Breast epithelium (tissue), 4 donors: ENCODE measurements at regions not wholly inside any gene's neighbourhood (a gene's known extent, or its start where the extent isn't known, plus 50 kb on each side); places are given as distances from the start of the nearest gene placed in this dataset.

Experiments used
- DNase-seq, 2 donors: peaks; one replicate each; pipeline ENCODE4 v3.0.0-alpha.2; 2019; ENCODE audit warnings: low spot score in 2 of 2
- H3K27ac ChIP-seq, 2 donors: fragments of 200-600 bp; sonication (generic) in 1 of 2; one replicate each; pipeline ENCODE4 v1.5.1; 2016 to 2019; ENCODE audit warnings: mild to moderate bottlenecking in 1 of 2
- H3K27me3 ChIP-seq, 2 donors: fragments of 200-600 bp; sonication (generic) in 1 of 2; one replicate each; pipeline versions ENCODE4 v1.5.1 to v1.6.0; 2017 to 2019; ENCODE audit warnings: control low read depth in 1 of 2, mild to moderate bottlenecking in 1 of 2
- H3K36me3 ChIP-seq: fragments of 200-600 bp; one replicate; pipeline ENCODE4 v1.5.1; 2019
- H3K4me1 ChIP-seq, 2 donors: fragments of 200-600 bp; sonication (generic); one replicate each; pipeline ENCODE4 v1.5.1; 2016 to 2019; ENCODE audit warnings: control low read depth in 1 of 2
- H3K4me3 ChIP-seq, 3 donors: fragments of 200-600 bp; sonication (generic); 1 replicate in 2 of 3; 2 replicates in 1 of 3; pipeline ENCODE4 v1.5.1; 2016 to 2019; ENCODE audit warnings: mild to moderate bottlenecking in 3 of 3, moderate library complexity in 2 of 3
- H3K9me3 ChIP-seq, 2 donors: fragments of 200-600 bp; sonication (generic) in 1 of 2; one replicate each; pipeline ENCODE4 v1.5.1; 2016 to 2019; ENCODE audit warnings: control low read depth in 1 of 2
- POLR2A ChIP-seq: fragments of 450-650 bp; IDR thresholded peaks from one replicate; pipeline ENCODE4 v1.6.1; 2016; ENCODE audit warnings: antibody characterized with exemption, mild to moderate bottlenecking, moderate library complexity
- POLR2AphosphoS5 ChIP-seq, 3 donors: sonication (generic); formaldehyde crosslinking; IDR thresholded peaks; one replicate each; pipeline ENCODE4 v1.6.1; 2017; ENCODE audit warnings: antibody characterized with exemption in 3 of 3
- intact Hi-C: fragments of 100-400 bp; cut with DNase I; formaldehyde crosslinking; loops from one replicate; pipeline ENCODE4 v1.15.1; 2023; ENCODE audit warnings: low total_unique reads
- TF ChIP-seq, protein P1 (sequence below), 3 donors: fragments of 450-650 bp; IDR thresholded peaks; one replicate each; pipeline ENCODE4 v1.5.1; 2016 to 2017; ENCODE audit warnings: antibody characterized with exemption in 3 of 3, mild to moderate bottlenecking in 3 of 3, moderate library complexity in 3 of 3

DNA sequence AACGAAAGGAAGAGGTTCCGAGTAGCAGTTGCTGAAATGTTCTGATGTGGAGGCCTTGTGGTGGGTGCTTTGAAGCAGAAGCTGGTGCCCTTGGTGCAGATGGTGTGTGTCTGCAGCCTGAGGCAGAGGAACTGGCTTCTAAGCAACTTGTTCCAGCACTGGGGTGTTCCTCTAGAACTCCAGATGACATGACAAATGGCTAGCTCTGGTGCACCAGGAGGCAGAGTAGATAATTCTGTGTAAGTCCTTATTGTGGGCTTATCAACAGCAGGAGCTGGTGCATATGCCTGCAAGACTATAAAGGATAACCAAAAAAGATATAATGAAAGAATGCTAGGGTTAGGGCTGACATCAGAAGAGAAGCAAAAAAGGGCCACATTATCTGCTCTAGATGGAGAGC, 76.5 kb downstream of the ARL5B start:
- Histone ChIP-seq H3K27me3 (no peaks in the 10 kb centered on the region), H3K36me3 (no peaks in the 10 kb centered on the region), H3K4me1 (no peaks in the 10 kb centered on the region), H3K27ac (no peak overlapping the region), H3K9me3 (no peaks in the 10 kb centered on the region), H3K4me3 (no peak overlapping the region)
- DNase-seq = no peak
- TF ChIP-seq POLR2A (no peak), POLR2AphosphoS5 (IDR thresholded peaks at IDR 0.05) (no peak)
- TF ChIP-seq, protein P1, sequence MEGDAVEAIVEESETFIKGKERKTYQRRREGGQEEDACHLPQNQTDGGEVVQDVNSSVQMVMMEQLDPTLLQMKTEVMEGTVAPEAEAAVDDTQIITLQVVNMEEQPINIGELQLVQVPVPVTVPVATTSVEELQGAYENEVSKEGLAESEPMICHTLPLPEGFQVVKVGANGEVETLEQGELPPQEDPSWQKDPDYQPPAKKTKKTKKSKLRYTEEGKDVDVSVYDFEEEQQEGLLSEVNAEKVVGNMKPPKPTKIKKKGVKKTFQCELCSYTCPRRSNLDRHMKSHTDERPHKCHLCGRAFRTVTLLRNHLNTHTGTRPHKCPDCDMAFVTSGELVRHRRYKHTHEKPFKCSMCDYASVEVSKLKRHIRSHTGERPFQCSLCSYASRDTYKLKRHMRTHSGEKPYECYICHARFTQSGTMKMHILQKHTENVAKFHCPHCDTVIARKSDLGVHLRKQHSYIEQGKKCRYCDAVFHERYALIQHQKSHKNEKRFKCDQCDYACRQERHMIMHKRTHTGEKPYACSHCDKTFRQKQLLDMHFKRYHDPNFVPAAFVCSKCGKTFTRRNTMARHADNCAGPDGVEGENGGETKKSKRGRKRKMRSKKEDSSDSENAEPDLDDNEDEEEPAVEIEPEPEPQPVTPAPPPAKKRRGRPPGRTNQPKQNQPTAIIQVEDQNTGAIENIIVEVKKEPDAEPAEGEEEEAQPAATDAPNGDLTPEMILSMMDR (IDR thresholded peaks at IDR 0.05) = no peak
- intact Hi-C loops = no loop called here

DNA sequence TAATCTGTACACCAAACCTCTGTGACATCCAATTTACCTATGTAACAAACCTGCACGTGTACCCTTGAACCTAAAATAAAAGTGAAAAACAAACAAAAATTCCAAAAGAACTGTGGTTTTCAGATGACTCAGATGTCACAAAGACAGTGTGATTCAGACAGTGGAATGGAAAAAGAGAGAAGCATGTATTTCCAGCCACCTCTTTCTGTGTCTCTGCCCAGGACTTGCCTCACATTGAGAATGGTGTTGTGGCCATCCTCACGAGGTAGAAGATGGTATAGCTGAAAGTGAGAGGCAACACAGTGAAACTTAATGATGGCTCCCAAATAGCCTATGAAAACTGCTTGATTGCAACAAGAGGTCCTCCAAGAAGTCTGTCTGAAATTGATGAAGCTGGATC, 78.0 kb downstream of the ARL5B start:
- no peak for DNase-seq
- TF ChIP-seq POLR2AphosphoS5 (IDR thresholded peaks at IDR 0.05) = no peak
- TF ChIP-seq, protein P1 (IDR thresholded peaks at IDR 0.05) = no peak
- TF ChIP-seq POLR2A = no peak
- H3K4me3 ChIP-seq = no peak overlapping the region
- H3K9me3 ChIP-seq = no peaks in the 10 kb centered on the region
- intact Hi-C loops = no loop called here
- H3K27me3 ChIP-seq = no peaks in the 10 kb centered on the region
- no peaks in the 10 kb centered on the region for H3K4me1 ChIP-seq
- no peak overlapping the region for H3K27ac ChIP-seq
- H3K36me3 ChIP-seq = no peaks in the 10 kb centered on the region

- Histone ChIP-seq H3K36me3 (no peaks in the 10 kb centered on the region), H3K9me3 (no peaks in the 10 kb centered on the region), H3K4me3 (no peak overlapping the region), H3K27me3 (no peaks in the 10 kb centered on the region), H3K4me1 (no peaks in the 10 kb centered on the region), H3K27ac (no peak overlapping the region)
- no peak for TF ChIP-seq POLR2A
- TF ChIP-seq, protein P1 (IDR thresholded peaks at IDR 0.05) = no peak
- TF ChIP-seq POLR2AphosphoS5 (IDR thresholded peaks at IDR 0.05) = no peak
- intact Hi-C loops = no loop called here
- no peak for DNase-seq
Observed at GRCh38 chr10:18737841-18738240, 78.6 kb downstream of the ARL5B start.

GRCh38 chr10:18738835-18739234, 79.6 kb downstream of the ARL5B start:
- Histone ChIP-seq H3K27me3 (no peaks in the 10 kb centered on the region), H3K4me1 (no peaks in the 10 kb centered on the region), H3K4me3 (no peak overlapping the region), H3K36me3 (no peaks in the 10 kb centered on the region), H3K27ac (no peak overlapping the region), H3K9me3 (peaks cover 0 to 6% of the 10 kb centered on the region in 2 donors)
- intact Hi-C loops = no loop called here
- TF ChIP-seq POLR2AphosphoS5 (IDR thresholded peaks at IDR 0.05) (no peak), POLR2A (no peak)
- TF ChIP-seq, protein P1 (IDR thresholded peaks at IDR 0.05) = no peak
- no peak for DNase-seq

GRCh38 chr10:18743926-18744325, 84.7 kb downstream of the ARL5B start:
- Histone ChIP-seq H3K27ac (no peak overlapping the region), H3K4me3 (no peak overlapping the region), H3K4me1 (no peaks in the 10 kb centered on the region), H3K36me3 (no peaks in the 10 kb centered on the region), H3K27me3 (no peaks in the 10 kb centered on the region), H3K9me3 (peaks cover 0 to 15% of the 10 kb centered on the region in 2 donors)
- DNase-seq = no peak
- intact Hi-C loops = no loop called here
- TF ChIP-seq, protein P1 (IDR thresholded peaks at IDR 0.05) = no peak
- no peak for TF ChIP-seq POLR2A
- no peak for TF ChIP-seq POLR2AphosphoS5 (IDR thresholded peaks at IDR 0.05)
